Upper lobe of left lung (tissue), 6 donors: ENCODE measurements at regions not wholly inside any gene's neighbourhood (a gene's known extent, or its start where the extent isn't known, plus 50 kb on each side); places are given as distances from the start of the nearest gene placed in this dataset.

Source experiments
- ATAC-seq, 2 donors: fragments of 200-7000 bp; cut with Tn5 transposase; one replicate each; pipeline ENCODE4 v1.9.1; 2022; ENCODE audit warnings: mild to moderate bottlenecking in 2 of 2, moderate library complexity in 2 of 2; ENCODE audit not compliant: low FRiP score in 2 of 2
- DNase-seq, 2 donors: peaks; one replicate each; pipeline ENCODE4 v3.0.0-alpha.2; 2019 to 2020
- H3K27ac ChIP-seq, 4 donors: fragments of 200-600 bp; sonication (generic); one replicate each; pipeline ENCODE4 v1.5.1; 2016 to 2019
- H3K27me3 ChIP-seq, 4 donors: fragments of 200-600 bp; sonication (generic); one replicate each; pipeline ENCODE4 v1.5.1; 2017 to 2019
- H3K36me3 ChIP-seq, 4 donors: fragments of 200-600 bp; sonication (generic); one replicate each; pipeline ENCODE4 v1.5.1; 2016 to 2019
- H3K4me1 ChIP-seq, 4 donors: fragments of 200-600 bp; sonication (generic); one replicate each; pipeline ENCODE4 v1.5.1; 2018 to 2019
- H3K4me3 ChIP-seq, 4 donors: fragments of 200-600 bp; sonication (generic); one replicate each; pipeline ENCODE4 v1.5.1; 2017 to 2019; ENCODE audit warnings: mild to moderate bottlenecking in 2 of 4, moderate library complexity in 1 of 4
- H3K9me3 ChIP-seq, 4 donors: fragments of 200-600 bp; sonication (generic); one replicate each; pipeline ENCODE4 v1.5.1; 2018 to 2019
- EP300 ChIP-seq, 4 donors: sonication (generic); formaldehyde crosslinking; IDR thresholded peaks; one replicate each; pipeline ENCODE4 v1.5.1; 2017; ENCODE audit warnings: antibody characterized with exemption in 4 of 4, control low read depth in 2 of 4
- POLR2A ChIP-seq, 4 donors: fragments of 450-650 bp; IDR thresholded peaks; one replicate each; pipeline ENCODE4 v1.5.1; 2016 to 2017; ENCODE audit warnings: antibody characterized with exemption in 4 of 4, mild to moderate bottlenecking in 2 of 4
- POLR2AphosphoS5 ChIP-seq, 2 donors: sonication (generic); formaldehyde crosslinking; IDR thresholded peaks; one replicate each; pipeline ENCODE4 v1.5.1; 2017; ENCODE audit warnings: antibody characterized with exemption in 2 of 2
- WGBS, 2 donors: methylation state at CpG; one replicate each; pipeline ENCODE4 v1.1.5; 2017 to 2018; 5-methylcytosine and 5-hydroxymethylcytosine counted together
- TF ChIP-seq, protein P1 (sequence below), 6 experiments: fragments of 450-650 bp in 4 of 6; fragments of 200-600 bp in 2 of 6; sonication (generic) in 2 of 6; IDR thresholded peaks; one replicate each; pipeline ENCODE4 v1.5.1; 2016 to 2019; ENCODE audit warnings: antibody characterized with exemption in 6 of 6
- donor health status: DM: no; HTN: no; CAD: no; lungs with moderate emphysema.
- donor health status: DM: no; HTN: yes; CAD: no; lungs with severe emphysema.

DNA sequence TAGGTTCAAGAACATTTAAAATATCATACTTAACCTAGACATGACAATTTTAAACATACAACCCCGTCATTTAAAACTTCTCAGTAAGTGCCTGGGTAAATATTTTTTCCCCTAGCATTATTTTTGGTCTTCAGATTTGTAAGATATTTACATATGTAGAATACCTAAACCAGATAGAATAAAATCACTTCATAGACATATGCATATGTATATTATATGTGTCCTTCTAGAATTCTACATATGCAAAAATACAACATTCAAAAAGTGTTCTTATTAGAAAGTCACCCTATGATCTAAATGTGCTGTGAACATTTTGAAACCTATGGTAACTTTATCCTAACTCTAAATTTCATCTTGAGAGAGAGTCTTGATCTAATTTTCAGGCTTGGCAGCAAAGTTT, 1467.0 kb upstream of the B3GALT2 start:
- Histone ChIP-seq H3K27ac (no peak overlapping the region), H3K4me3 (no peak overlapping the region), H3K9me3 (no peaks in the 10 kb centered on the region), H3K36me3 (no peaks in the 10 kb centered on the region), H3K27me3 (no peaks in the 10 kb centered on the region), H3K4me1 (no peaks in the 10 kb centered on the region)
- DNase-seq (no peak), ATAC-seq (no peak)
- WGBS, 2 donors: 57 to 80% methylated on average over 1 of the region's 1 CpG
- TF ChIP-seq EP300 (IDR thresholded peaks at IDR 0.05) (no peak), POLR2AphosphoS5 (IDR thresholded peaks at IDR 0.05) (no peak), POLR2A (IDR thresholded peaks at IDR 0.05) (no peak)
- TF ChIP-seq, protein P1, sequence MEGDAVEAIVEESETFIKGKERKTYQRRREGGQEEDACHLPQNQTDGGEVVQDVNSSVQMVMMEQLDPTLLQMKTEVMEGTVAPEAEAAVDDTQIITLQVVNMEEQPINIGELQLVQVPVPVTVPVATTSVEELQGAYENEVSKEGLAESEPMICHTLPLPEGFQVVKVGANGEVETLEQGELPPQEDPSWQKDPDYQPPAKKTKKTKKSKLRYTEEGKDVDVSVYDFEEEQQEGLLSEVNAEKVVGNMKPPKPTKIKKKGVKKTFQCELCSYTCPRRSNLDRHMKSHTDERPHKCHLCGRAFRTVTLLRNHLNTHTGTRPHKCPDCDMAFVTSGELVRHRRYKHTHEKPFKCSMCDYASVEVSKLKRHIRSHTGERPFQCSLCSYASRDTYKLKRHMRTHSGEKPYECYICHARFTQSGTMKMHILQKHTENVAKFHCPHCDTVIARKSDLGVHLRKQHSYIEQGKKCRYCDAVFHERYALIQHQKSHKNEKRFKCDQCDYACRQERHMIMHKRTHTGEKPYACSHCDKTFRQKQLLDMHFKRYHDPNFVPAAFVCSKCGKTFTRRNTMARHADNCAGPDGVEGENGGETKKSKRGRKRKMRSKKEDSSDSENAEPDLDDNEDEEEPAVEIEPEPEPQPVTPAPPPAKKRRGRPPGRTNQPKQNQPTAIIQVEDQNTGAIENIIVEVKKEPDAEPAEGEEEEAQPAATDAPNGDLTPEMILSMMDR (IDR thresholded peaks at IDR 0.05): no peak

DNA sequence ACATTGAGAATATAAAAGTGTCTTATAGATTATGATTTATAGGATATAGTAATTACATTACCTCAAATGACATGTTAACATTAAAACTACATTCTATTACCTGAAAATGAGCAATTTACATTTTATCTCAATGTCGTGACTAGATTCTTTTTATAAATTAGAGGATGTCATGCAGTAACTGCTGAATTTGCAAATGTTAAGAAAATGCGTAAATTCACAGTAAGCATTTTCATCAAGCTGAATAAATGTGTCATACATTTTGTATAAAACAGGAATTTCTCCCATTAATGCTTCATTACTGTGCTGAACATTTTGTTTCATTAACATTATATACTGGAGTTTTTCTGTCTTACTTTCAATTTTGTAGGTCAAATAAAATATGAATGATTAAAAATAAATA, 1460.7 kb upstream of the B3GALT2 start:
- 74 to 82% methylated on average over 2 of the region's 2 CpGs for WGBS, 2 donors
- Histone ChIP-seq H3K27ac (no peak overlapping the region), H3K36me3 (no peaks in the 10 kb centered on the region), H3K4me1 (no peaks in the 10 kb centered on the region), H3K9me3 (no peaks in the 10 kb centered on the region), H3K27me3 (no peaks in the 10 kb centered on the region), H3K4me3 (no peak overlapping the region)
- TF ChIP-seq POLR2AphosphoS5 (IDR thresholded peaks at IDR 0.05): no peak
- no peak for TF ChIP-seq EP300 (IDR thresholded peaks at IDR 0.05)
- TF ChIP-seq, protein P1 (IDR thresholded peaks at IDR 0.05): no peak
- no peak for TF ChIP-seq POLR2A (IDR thresholded peaks at IDR 0.05)
- ATAC-seq (no peak), DNase-seq (no peak)

DNA sequence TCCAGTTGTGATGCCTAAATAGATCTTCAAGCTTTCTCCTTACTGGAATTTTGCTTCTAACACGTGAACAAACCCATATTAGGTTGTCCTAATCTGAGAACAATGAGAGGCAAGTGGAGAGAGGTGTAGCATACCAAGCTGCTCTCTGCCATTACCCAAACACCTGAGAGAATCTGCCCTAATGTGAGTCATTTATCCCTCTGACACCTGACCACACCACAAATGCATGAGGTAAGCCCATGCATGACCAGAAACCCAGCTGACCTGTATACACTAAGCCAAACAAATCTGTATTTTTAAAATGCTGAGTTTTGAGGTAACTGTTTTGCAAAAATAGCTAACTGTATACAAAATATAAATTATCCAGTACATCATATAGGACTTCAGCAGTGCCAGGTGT, 1458.1 kb upstream of the B3GALT2 start:
- 44 to 60% methylated on average over 1 of the region's 1 CpG for WGBS, 2 donors
- ATAC-seq (no peak), DNase-seq (no peak)
- TF ChIP-seq, protein P1 (IDR thresholded peaks at IDR 0.05): no peak
- TF ChIP-seq POLR2AphosphoS5 (IDR thresholded peaks at IDR 0.05) (no peak), EP300 (IDR thresholded peaks at IDR 0.05) (no peak), POLR2A (IDR thresholded peaks at IDR 0.05) (no peak)
- H3K4me1 ChIP-seq: no peaks in the 10 kb centered on the region
- no peak overlapping the region for H3K27ac ChIP-seq
- peaks cover 0 to 1% (median 0%) of the 10 kb centered on the region in 4 donors for H3K9me3 ChIP-seq
- H3K27me3 ChIP-seq: no peaks in the 10 kb centered on the region
- H3K4me3 ChIP-seq: no peak overlapping the region
- H3K36me3 ChIP-seq: no peaks in the 10 kb centered on the region

DNA sequence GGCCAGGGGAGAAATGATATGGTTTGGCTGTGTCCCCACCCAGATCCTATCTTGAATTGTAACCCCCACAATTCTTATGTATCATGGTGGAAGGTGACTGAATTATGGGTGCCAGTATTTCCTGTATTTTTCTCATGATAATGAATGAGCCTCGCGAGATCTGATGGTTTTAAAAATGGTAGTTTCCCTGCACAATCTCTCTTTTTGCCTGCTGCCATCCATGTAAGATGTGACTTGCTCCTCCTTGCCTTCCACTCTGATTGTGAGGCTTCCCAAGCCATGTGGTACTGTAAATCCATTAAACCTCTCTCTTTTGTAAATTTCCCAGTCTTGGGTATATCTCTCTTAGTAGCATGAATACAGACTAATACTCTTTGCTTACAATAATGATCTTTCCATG, 1453.9 kb upstream of the B3GALT2 start:
- WGBS, 2 donors: 89 to 98% methylated on average over 2 of the region's 2 CpGs
- Histone ChIP-seq H3K36me3 (no peaks in the 10 kb centered on the region), H3K4me1 (no peaks in the 10 kb centered on the region), H3K27me3 (no peaks in the 10 kb centered on the region), H3K27ac (no peak overlapping the region), H3K9me3 (peaks cover 0 to 5% (median 0%) of the 10 kb centered on the region in 4 donors), H3K4me3 (no peak overlapping the region)
- DNase-seq (no peak), ATAC-seq (no peak)
- TF ChIP-seq EP300 (IDR thresholded peaks at IDR 0.05): no peak
- TF ChIP-seq, protein P1 (IDR thresholded peaks at IDR 0.05): no peak

DNA sequence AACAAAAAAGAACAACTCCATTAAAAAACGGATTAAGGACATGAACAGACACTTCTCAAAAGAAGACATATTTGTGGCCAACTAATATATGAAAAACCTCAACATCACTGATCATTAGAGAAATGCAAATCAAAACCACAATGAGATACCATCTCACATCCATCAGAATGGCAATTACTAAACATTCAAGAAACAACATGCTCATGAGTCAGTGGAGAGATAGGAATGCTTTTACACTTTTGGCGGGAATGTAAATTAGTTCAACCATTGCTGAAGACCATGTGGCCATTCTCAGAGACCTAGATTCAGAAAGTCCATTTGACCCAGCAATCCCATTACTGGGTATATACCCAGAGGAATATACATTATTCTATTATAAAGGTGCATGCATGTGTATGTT, 1442.6 kb upstream of the B3GALT2 start:
- Histone ChIP-seq H3K36me3 (no peaks in the 10 kb centered on the region), H3K4me1 (no peaks in the 10 kb centered on the region), H3K9me3 (no peaks in the 10 kb centered on the region), H3K27me3 (no peaks in the 10 kb centered on the region), H3K4me3 (no peak overlapping the region), H3K27ac (no peak overlapping the region)
- WGBS, 2 donors: 75 to 85% methylated on average over 2 of the region's 2 CpGs
- no peak for TF ChIP-seq POLR2AphosphoS5 (IDR thresholded peaks at IDR 0.05)
- TF ChIP-seq EP300 (IDR thresholded peaks at IDR 0.05): no peak
- TF ChIP-seq, protein P1 (IDR thresholded peaks at IDR 0.05): no peak
- no peak for TF ChIP-seq POLR2A (IDR thresholded peaks at IDR 0.05)
- ATAC-seq: no peak
- DNase-seq: no peak
